Panc1 (cell line): ENCODE measurements at regions not wholly inside any gene's neighbourhood (a gene's known extent, or its start where the extent isn't known, plus 50 kb on each side); places are given as distances from the start of the nearest gene placed in this dataset.

Experiments used
- POLR2AphosphoS5 ChIP-seq: IDR thresholded peaks from 2 replicates; pipeline ENCODE4 v1.6.1; 2012; ENCODE audit warnings: mild to moderate bottlenecking, low read depth, low read length, moderate library complexity
- SIN3A ChIP-seq: IDR thresholded peaks from 2 replicates; pipeline ENCODE4 v1.6.1; 2012; ENCODE audit warnings: low read depth, mild to moderate bottlenecking, low read length, moderate library complexity, borderline replicate concordance; ENCODE audit not compliant: insufficient read depth
- TCF7L2 ChIP-seq: IDR thresholded peaks from 2 replicates; pipeline ENCODE4 v1.6.1; 2011; ENCODE audit warnings: mild to moderate bottlenecking, low read depth, low read length, inconsistent platforms
- TF ChIP-seq, protein P1 (sequence below), 2 experiments: IDR thresholded peaks; 2 replicates each; pipeline ENCODE4 v1.6.1; 2011 to 2012; ENCODE audit warnings: low read depth in 2 of 2, control low read depth in 1 of 2, low read length in 1 of 2, mild to moderate bottlenecking in 1 of 2, moderate library complexity in 1 of 2; ENCODE audit not compliant: insufficient read depth in 1 of 2
- TF ChIP-seq, protein P2 (sequence below): fragments of 450-650 bp; IDR thresholded peaks from 2 replicates; pipeline ENCODE4 v1.5.1; 2017; ENCODE audit warnings: mild to moderate bottlenecking

GRCh38 chr20:58075586-58076345, 152.7 kb downstream of the ANKRD60 start:
- TF ChIP-seq, protein P1, sequence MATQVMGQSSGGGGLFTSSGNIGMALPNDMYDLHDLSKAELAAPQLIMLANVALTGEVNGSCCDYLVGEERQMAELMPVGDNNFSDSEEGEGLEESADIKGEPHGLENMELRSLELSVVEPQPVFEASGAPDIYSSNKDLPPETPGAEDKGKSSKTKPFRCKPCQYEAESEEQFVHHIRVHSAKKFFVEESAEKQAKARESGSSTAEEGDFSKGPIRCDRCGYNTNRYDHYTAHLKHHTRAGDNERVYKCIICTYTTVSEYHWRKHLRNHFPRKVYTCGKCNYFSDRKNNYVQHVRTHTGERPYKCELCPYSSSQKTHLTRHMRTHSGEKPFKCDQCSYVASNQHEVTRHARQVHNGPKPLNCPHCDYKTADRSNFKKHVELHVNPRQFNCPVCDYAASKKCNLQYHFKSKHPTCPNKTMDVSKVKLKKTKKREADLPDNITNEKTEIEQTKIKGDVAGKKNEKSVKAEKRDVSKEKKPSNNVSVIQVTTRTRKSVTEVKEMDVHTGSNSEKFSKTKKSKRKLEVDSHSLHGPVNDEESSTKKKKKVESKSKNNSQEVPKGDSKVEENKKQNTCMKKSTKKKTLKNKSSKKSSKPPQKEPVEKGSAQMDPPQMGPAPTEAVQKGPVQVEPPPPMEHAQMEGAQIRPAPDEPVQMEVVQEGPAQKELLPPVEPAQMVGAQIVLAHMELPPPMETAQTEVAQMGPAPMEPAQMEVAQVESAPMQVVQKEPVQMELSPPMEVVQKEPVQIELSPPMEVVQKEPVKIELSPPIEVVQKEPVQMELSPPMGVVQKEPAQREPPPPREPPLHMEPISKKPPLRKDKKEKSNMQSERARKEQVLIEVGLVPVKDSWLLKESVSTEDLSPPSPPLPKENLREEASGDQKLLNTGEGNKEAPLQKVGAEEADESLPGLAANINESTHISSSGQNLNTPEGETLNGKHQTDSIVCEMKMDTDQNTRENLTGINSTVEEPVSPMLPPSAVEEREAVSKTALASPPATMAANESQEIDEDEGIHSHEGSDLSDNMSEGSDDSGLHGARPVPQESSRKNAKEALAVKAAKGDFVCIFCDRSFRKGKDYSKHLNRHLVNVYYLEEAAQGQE (IDR thresholded peaks at IDR 0.05; ENCODE audit: insufficient read depth in 1 of 2, low read depth in 2 of 2, low read length in 1 of 2): no peak
- TF ChIP-seq, protein P2, sequence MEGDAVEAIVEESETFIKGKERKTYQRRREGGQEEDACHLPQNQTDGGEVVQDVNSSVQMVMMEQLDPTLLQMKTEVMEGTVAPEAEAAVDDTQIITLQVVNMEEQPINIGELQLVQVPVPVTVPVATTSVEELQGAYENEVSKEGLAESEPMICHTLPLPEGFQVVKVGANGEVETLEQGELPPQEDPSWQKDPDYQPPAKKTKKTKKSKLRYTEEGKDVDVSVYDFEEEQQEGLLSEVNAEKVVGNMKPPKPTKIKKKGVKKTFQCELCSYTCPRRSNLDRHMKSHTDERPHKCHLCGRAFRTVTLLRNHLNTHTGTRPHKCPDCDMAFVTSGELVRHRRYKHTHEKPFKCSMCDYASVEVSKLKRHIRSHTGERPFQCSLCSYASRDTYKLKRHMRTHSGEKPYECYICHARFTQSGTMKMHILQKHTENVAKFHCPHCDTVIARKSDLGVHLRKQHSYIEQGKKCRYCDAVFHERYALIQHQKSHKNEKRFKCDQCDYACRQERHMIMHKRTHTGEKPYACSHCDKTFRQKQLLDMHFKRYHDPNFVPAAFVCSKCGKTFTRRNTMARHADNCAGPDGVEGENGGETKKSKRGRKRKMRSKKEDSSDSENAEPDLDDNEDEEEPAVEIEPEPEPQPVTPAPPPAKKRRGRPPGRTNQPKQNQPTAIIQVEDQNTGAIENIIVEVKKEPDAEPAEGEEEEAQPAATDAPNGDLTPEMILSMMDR: no peak
- TF ChIP-seq POLR2AphosphoS5: no peak
- no peak for TF ChIP-seq SIN3A
- TF ChIP-seq TCF7L2: no peak
